ENCODE measurements at regions not wholly inside any gene's neighbourhood (a gene's known extent, or its start where the extent isn't known, plus 50 kb on each side); places are given as distances from the start of the nearest gene placed in this dataset.

DNA sequence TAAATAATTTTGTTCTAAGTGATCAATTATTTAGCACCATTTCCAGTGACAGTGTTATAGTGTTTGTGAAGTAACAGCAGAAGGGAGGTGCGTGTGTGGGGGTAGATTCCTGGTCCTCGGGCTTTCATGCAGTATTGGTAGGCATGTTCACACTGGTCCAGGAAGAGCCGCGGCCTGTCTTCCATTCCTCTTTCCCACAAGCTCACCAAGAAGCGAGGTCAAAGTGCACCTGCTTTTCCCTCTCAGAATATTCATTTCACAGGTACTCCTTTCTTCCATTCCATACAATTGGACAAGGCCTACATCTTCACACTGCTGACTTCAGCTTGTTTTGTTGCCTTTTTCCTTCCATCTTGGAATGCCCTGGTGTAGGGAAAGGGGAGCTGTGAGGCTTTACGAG lies 151.8 kb upstream of the CELF2 start:
- H3K27ac ChIP-seq (ENCODE audit: low read depth, low read length) = no peak overlapping the region
- H3K9me3 ChIP-seq (ENCODE audit: control insufficient read depth in 1 of 2, insufficient read depth in 1 of 2, low read depth in 1 of 2, low read length in 2 of 2) = peaks cover 8 to 24% of the 10 kb centered on the region in 2 experiments; a peak in 2 of 4 replicates
- ChIA-PET CTCF (no interaction called here), POLR2A (no interaction called here), RAD21 (ENCODE audit: low non-redundant PET in 1 of 2, low total read pairs in 2 of 2, uncharacterized antibody in 2 of 2, unreplicated experiment in 2 of 2) (no interaction called here)
- H2AFZ ChIP-seq (ENCODE audit: low read depth, low read length, poor library complexity, severe bottlenecking) = no peak overlapping the region
- no peaks in the 10 kb centered on the region for H3K4me1 ChIP-seq (ENCODE audit: control insufficient read depth in 1 of 2, insufficient read depth in 2 of 2, low read length in 2 of 2)
- intact Hi-C loops (cut with micrococcal nuclease) = no loop called here
- BruUV-seq (replicated peaks) = no TSS peak
- H3K79me2 ChIP-seq (ENCODE audit: insufficient read depth, low read length) = no peaks in the 10 kb centered on the region
- TF ChIP-seq CEBPB (IDR thresholded peaks at IDR 0.05; ENCODE audit: low read depth) = no peak
- TF ChIP-seq ZBTB33 (IDR thresholded peaks at IDR 0.05; ENCODE audit: extremely low read depth, insufficient replicate concordance, low read length) = no peak
- no peak for TF ChIP-seq YY1 (IDR thresholded peaks at IDR 0.05; ENCODE audit: extremely low read depth, insufficient replicate concordance, low read depth, low read length)
- TF ChIP-seq CBX3 (IDR thresholded peaks at IDR 0.05; ENCODE audit: low read depth) = no peak
- no peak for TF ChIP-seq ZNF274 (IDR thresholded peaks at IDR 0.05; ENCODE audit: low read depth, low read length)
- TF ChIP-seq REST (IDR thresholded peaks at IDR 0.05; ENCODE audit: low read depth) = no peak
- TF ChIP-seq ZFX (IDR thresholded peaks at IDR 0.05) = no peak
- no peak for TF ChIP-seq FOSL1 (IDR thresholded peaks at IDR 0.05; ENCODE audit: low read depth)
- TF ChIP-seq POLR2A (IDR thresholded peaks at IDR 0.05; ENCODE audit: borderline replicate concordance, extremely low read depth, insufficient read depth, insufficient read length) = no peak
- TF ChIP-seq EZH2 (IDR thresholded peaks at IDR 0.05) = no peak
- no peak for TF ChIP-seq JUND (IDR thresholded peaks at IDR 0.05)
- no peak for TF ChIP-seq SRF (IDR thresholded peaks at IDR 0.05; ENCODE audit: low read depth)
- TF ChIP-seq EGR1 (IDR thresholded peaks at IDR 0.05; ENCODE audit: low read depth) = no peak
- TF ChIP-seq TCF7L2 (IDR thresholded peaks at IDR 0.05; ENCODE audit: borderline replicate concordance, extremely low read depth, insufficient read depth, insufficient read length) = no peak
- no peak for TF ChIP-seq POLR2AphosphoS5 (IDR thresholded peaks at IDR 0.05; ENCODE audit: low read depth, low read length)
- TF ChIP-seq SP1 (IDR thresholded peaks at IDR 0.05; ENCODE audit: low read depth) = no peak
- H3K9me2 ChIP-seq (ENCODE audit: insufficient read depth) = no peaks in the 10 kb centered on the region
- H3K4me3 ChIP-seq (replicated peaks in 1 of 2; ENCODE audit: low read depth in 1 of 2, low read length in 2 of 2) = no peak overlapping the region
- H4K20me1 ChIP-seq (ENCODE audit: insufficient read depth) = no peaks in the 10 kb centered on the region
- no peaks in the 10 kb centered on the region for H3K27me3 ChIP-seq (ENCODE audit: insufficient read depth, low read length)
- DNase-seq (ENCODE audit: low read depth, low spot score) (no peak), ATAC-seq (no peak)
- H3K9ac ChIP-seq (ENCODE audit: low read length) = no peak overlapping the region
- H3K4me2 ChIP-seq (ENCODE audit: low read length) = no peak overlapping the region
- no peaks in the 10 kb centered on the region for H3K36me3 ChIP-seq (ENCODE audit: control insufficient read depth in 1 of 2, insufficient read depth in 2 of 2, low read length in 2 of 2)

Data from HCT116 (cell line).